GM10266 (cell line): ENCODE measurements at regions not wholly inside any gene's neighbourhood (a gene's known extent, or its start where the extent isn't known, plus 50 kb on each side); places are given as distances from the start of the nearest gene placed in this dataset.

ENCODE experiments used
- DNase-seq: peaks from one replicate; pipeline ENCODE4 v3.0.0; 2012; ENCODE audit errors: extremely low spot score
- CTCF ChIP-seq: IDR thresholded peaks from 2 replicates; pipeline ENCODE4 v1.5.1; 2012; ENCODE audit warnings: mild to moderate bottlenecking, low read depth; ENCODE audit not compliant: control insufficient read depth, insufficient read depth; ENCODE audit errors: missing control alignments

- no peak for TF ChIP-seq CTCF
- DNase-seq, result no peak
These were observed 595.1 kb downstream of the BUD13 start for GRCh38 chr11:116177521-116178210.

- TF ChIP-seq CTCF, result no peak
- DNase-seq, result no peak
These were observed 596.2 kb downstream of the BUD13 start for GRCh38 chr11:116176484-116177005.

- no peak for TF ChIP-seq CTCF
- no peak for DNase-seq
These were observed 597.1 kb downstream of the BUD13 start for GRCh38 chr11:116175707-116176106.

GRCh38 chr11:116173941-116174911, 598.6 kb downstream of the BUD13 start:
- DNase-seq, result no peak
- no peak for TF ChIP-seq CTCF

- TF ChIP-seq CTCF, result no peak
- DNase-seq, result no peak
These were observed 599.3 kb downstream of the BUD13 start for GRCh38 chr11:116173506-116173905.

GRCh38 chr11:116172851-116173250, 599.9 kb downstream of the BUD13 start:
- DNase-seq, result no peak
- no peak for TF ChIP-seq CTCF
